Panc1 (cell line): ENCODE measurements at regions not wholly inside any gene's neighbourhood (a gene's known extent, or its start where the extent isn't known, plus 50 kb on each side); places are given as distances from the start of the nearest gene placed in this dataset.

ENCODE experiments used
- SIN3A ChIP-seq: IDR thresholded peaks from 2 replicates; pipeline ENCODE4 v1.6.1; 2012; ENCODE audit warnings: low read depth, mild to moderate bottlenecking, low read length, moderate library complexity, borderline replicate concordance; ENCODE audit not compliant: insufficient read depth
- TF ChIP-seq, protein P1 (sequence below): fragments of 450-650 bp; IDR thresholded peaks from 2 replicates; pipeline ENCODE4 v1.5.1; 2017; ENCODE audit warnings: mild to moderate bottlenecking

DNA sequence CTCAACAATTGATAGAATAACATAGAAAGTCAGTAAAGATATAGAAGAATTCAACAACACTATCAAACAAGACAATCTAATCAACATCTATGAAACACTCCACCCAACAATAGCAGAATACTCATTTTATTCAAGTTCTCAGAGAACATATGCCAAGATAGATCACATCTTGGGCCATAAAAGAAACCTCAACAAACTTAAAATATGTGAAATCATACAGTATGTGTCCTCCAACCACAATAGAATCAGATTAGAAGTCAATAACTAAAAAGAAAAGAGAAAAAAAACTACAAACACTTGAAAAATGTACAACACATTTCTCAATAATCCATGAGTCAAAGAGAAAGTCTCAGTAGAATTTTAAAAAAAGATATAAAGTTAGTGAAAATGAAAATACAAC, 78.6 kb upstream of the LDB2 start:
- TF ChIP-seq, protein P1, sequence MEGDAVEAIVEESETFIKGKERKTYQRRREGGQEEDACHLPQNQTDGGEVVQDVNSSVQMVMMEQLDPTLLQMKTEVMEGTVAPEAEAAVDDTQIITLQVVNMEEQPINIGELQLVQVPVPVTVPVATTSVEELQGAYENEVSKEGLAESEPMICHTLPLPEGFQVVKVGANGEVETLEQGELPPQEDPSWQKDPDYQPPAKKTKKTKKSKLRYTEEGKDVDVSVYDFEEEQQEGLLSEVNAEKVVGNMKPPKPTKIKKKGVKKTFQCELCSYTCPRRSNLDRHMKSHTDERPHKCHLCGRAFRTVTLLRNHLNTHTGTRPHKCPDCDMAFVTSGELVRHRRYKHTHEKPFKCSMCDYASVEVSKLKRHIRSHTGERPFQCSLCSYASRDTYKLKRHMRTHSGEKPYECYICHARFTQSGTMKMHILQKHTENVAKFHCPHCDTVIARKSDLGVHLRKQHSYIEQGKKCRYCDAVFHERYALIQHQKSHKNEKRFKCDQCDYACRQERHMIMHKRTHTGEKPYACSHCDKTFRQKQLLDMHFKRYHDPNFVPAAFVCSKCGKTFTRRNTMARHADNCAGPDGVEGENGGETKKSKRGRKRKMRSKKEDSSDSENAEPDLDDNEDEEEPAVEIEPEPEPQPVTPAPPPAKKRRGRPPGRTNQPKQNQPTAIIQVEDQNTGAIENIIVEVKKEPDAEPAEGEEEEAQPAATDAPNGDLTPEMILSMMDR = no peak
- no peak for TF ChIP-seq SIN3A
